ENCODE measurements at regions not wholly inside any gene's neighbourhood (a gene's known extent, or its start where the extent isn't known, plus 50 kb on each side); places are given as distances from the start of the nearest gene placed in this dataset.
A peak's percentile ranks its signal among the peaks of the same experiment; 100 is the strongest.

DNA sequence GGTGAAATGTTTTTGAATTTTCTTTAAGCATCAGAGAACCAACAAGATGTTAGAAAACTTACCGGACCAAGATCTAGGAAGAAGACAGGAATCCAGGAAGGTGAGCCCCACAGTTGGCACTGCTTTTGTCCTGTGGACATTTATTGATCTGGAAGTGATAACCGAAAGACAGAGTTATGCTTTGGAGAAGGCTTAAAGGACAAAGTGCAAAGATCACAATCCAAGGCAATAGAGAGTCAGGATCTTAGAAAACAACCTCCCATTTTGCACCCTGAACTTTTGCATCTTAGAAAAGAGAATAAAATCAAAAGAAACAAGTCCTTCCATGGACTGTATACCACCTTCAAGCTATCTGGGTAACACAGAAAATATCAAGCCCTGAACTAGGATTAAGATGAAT lies 129.4 kb upstream of the SRD5A2 start:
- TF ChIP-seq, protein P1, sequence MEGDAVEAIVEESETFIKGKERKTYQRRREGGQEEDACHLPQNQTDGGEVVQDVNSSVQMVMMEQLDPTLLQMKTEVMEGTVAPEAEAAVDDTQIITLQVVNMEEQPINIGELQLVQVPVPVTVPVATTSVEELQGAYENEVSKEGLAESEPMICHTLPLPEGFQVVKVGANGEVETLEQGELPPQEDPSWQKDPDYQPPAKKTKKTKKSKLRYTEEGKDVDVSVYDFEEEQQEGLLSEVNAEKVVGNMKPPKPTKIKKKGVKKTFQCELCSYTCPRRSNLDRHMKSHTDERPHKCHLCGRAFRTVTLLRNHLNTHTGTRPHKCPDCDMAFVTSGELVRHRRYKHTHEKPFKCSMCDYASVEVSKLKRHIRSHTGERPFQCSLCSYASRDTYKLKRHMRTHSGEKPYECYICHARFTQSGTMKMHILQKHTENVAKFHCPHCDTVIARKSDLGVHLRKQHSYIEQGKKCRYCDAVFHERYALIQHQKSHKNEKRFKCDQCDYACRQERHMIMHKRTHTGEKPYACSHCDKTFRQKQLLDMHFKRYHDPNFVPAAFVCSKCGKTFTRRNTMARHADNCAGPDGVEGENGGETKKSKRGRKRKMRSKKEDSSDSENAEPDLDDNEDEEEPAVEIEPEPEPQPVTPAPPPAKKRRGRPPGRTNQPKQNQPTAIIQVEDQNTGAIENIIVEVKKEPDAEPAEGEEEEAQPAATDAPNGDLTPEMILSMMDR (conservative IDR thresholded peaks at IDR 0.05; ENCODE audit: control insufficient read depth, insufficient read depth, low read depth, low read length), result no peak
- H3K4me3 ChIP-seq (ENCODE audit: control insufficient read depth, low read depth, low read length), result no peak overlapping the region
- DNase-seq (ENCODE audit: low read depth), result no peak

DNA sequence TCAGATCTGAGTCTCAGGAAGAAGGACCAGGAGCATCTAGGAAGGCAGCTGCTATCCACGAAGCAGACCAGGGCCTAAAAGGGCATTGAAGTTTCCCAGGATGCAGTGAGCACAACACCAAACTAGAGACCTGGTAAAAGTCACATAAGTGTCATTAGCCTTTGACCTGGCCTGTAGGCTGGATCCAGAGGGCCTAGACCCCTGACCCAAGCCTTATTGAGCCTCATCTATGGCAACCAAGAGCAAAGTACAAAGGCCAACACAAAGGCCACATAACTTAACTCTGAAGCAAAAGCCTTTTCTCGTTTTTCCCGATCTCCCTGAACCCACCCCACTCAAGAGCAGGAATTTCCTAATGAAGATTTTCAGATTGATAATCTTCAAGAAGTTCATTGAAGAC lies 127.3 kb upstream of the SRD5A2 start:
- H3K4me3 ChIP-seq (ENCODE audit: control insufficient read depth, low read depth, low read length), result no peak overlapping the region
- DNase-seq (ENCODE audit: low read depth), result no peak
- TF ChIP-seq, protein P1 (conservative IDR thresholded peaks at IDR 0.05; ENCODE audit: control insufficient read depth, insufficient read depth, low read depth, low read length), result no peak

- no peak overlapping the region for H3K4me3 ChIP-seq (ENCODE audit: control insufficient read depth, low read depth, low read length)
- TF ChIP-seq, protein P1 (conservative IDR thresholded peaks at IDR 0.05; ENCODE audit: control insufficient read depth, insufficient read depth, low read depth, low read length), result no peak
- DNase-seq (ENCODE audit: low read depth), result no peak
These were observed 123.9 kb upstream of the SRD5A2 start for GRCh38 chr2:31704561-31705212.

GRCh38 chr2:31703253-31703652 lies 122.5 kb upstream of the SRD5A2 start:
- DNase-seq (ENCODE audit: low read depth), result no peak
- TF ChIP-seq, protein P1 (conservative IDR thresholded peaks at IDR 0.05; ENCODE audit: control insufficient read depth, insufficient read depth, low read depth, low read length), result no peak
- no peak overlapping the region for H3K4me3 ChIP-seq (ENCODE audit: control insufficient read depth, low read depth, low read length)

DNA sequence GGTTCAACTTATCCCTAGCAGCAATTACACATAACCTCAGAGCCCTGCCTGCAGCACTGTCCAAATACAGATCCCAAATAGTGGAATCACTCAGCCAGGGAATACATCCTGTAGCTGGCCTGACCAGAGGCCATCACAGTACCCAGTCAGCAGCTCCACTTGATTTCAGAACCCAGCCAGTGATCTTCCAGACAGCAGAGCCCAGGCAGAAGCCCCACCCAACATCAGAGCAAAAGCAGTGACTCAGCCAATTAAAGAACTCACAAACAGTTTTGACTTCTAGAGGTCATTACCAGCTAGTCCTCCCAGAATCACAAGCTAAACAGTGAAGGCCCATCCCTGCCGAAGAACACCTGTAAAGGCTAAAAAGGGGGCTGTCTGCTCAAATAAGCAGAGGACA lies 118.0 kb upstream of the SRD5A2 start:
- DNase-seq (ENCODE audit: low read depth), result no peak
- TF ChIP-seq, protein P1 (conservative IDR thresholded peaks at IDR 0.05; ENCODE audit: control insufficient read depth, insufficient read depth, low read depth, low read length), result no peak
- no peak overlapping the region for H3K4me3 ChIP-seq (ENCODE audit: control insufficient read depth, low read depth, low read length)

GRCh38 chr2:31696068-31696467 lies 115.3 kb upstream of the SRD5A2 start:
- TF ChIP-seq, protein P1 (conservative IDR thresholded peaks at IDR 0.05; ENCODE audit: control insufficient read depth, insufficient read depth, low read depth, low read length), result no peak
- no peak for DNase-seq (ENCODE audit: low read depth)
- no peak overlapping the region for H3K4me3 ChIP-seq (ENCODE audit: control insufficient read depth, low read depth, low read length)

DNA sequence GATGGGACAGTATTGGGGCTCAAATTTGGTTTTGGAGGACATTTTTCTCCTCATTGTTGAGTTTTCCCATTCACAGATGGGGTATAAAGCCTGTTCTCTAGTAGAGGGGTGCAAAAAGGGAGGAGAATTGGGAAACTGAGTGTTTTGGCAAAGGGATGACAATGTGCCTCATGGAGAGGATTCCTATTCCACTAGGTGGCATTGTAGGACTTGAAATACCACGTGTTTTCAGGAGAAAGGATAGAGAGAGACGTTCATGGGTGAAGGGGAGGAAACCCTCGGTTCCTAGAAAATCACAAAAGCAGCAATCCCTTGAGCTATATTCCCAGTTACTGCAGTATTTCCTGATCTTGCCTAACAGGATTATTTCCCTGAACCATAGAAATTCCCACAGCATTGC lies 113.7 kb upstream of the SRD5A2 start:
- H3K4me3 ChIP-seq (ENCODE audit: control insufficient read depth, low read depth, low read length), result no peak overlapping the region
- peak; percentile 15 for DNase-seq (ENCODE audit: low read depth)
- TF ChIP-seq, protein P1 (conservative IDR thresholded peaks at IDR 0.05; ENCODE audit: control insufficient read depth, insufficient read depth, low read depth, low read length), result peak; percentile 18

Data from fibroblast of mammary gland (primary cell).